Suprapubic skin (tissue), 4 donors: ENCODE measurements at regions not wholly inside any gene's neighbourhood (a gene's known extent, or its start where the extent isn't known, plus 50 kb on each side); places are given as distances from the start of the nearest gene placed in this dataset.

ENCODE experiments used
- EP300 ChIP-seq: sonication (generic); formaldehyde crosslinking; IDR thresholded peaks from one replicate; pipeline ENCODE4 v1.6.1; 2017; ENCODE audit warnings: antibody characterized with exemption
- POLR2A ChIP-seq, 2 donors: fragments of 450-650 bp; IDR thresholded peaks; one replicate each; pipeline ENCODE4 v1.6.1; 2017; ENCODE audit warnings: antibody characterized with exemption in 2 of 2, mild to moderate bottlenecking in 2 of 2, moderate library complexity in 2 of 2
- POLR2AphosphoS5 ChIP-seq, 3 donors: sonication (generic); formaldehyde crosslinking; IDR thresholded peaks; one replicate each; pipeline ENCODE4 v1.6.1; 2017; ENCODE audit warnings: antibody characterized with exemption in 3 of 3
- TF ChIP-seq, protein P1 (sequence below), 2 donors: fragments of 200-600 bp in 1 of 2; fragments of 450-650 bp in 1 of 2; sonication (generic) in 1 of 2; IDR thresholded peaks; one replicate each; pipeline ENCODE4 v1.5.1; 2016 to 2019; ENCODE audit warnings: antibody characterized with exemption in 2 of 2, mild to moderate bottlenecking in 1 of 2, moderate library complexity in 1 of 2

DNA sequence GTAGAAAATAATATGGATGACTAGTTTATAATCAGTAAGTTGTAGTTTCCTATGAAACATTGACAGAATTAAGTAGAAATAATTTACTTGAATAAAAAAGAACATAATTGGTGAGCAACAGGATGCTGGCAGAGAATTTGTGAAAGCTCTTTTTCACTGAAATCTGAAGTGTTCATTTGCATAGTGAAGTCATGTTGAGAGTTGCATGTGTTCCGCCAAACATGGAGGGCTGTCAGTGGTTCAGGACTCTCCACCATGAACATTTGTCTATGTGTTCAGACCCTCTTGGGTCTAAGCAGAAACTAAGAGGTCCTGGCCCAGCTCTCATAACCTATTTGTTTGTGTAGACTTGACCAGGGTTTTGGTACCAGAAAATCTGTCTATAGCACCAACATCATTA, 182.5 kb upstream of the LINC00305 start:
- TF ChIP-seq, protein P1, sequence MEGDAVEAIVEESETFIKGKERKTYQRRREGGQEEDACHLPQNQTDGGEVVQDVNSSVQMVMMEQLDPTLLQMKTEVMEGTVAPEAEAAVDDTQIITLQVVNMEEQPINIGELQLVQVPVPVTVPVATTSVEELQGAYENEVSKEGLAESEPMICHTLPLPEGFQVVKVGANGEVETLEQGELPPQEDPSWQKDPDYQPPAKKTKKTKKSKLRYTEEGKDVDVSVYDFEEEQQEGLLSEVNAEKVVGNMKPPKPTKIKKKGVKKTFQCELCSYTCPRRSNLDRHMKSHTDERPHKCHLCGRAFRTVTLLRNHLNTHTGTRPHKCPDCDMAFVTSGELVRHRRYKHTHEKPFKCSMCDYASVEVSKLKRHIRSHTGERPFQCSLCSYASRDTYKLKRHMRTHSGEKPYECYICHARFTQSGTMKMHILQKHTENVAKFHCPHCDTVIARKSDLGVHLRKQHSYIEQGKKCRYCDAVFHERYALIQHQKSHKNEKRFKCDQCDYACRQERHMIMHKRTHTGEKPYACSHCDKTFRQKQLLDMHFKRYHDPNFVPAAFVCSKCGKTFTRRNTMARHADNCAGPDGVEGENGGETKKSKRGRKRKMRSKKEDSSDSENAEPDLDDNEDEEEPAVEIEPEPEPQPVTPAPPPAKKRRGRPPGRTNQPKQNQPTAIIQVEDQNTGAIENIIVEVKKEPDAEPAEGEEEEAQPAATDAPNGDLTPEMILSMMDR (IDR thresholded peaks at IDR 0.05), result no peak
- TF ChIP-seq EP300 (no peak), POLR2A (IDR thresholded peaks at IDR 0.05) (no peak), POLR2AphosphoS5 (IDR thresholded peaks at IDR 0.05) (no peak)
